Choroid plexus epithelial cell (primary cell): ENCODE measurements at regions not wholly inside any gene's neighbourhood (a gene's known extent, or its start where the extent isn't known, plus 50 kb on each side); places are given as distances from the start of the nearest gene placed in this dataset.

Experiments used
- DNase-seq: peaks from one replicate; pipeline ENCODE4 v3.0.0-alpha.2; 2010; ENCODE audit warnings: low read depth
- H3K4me3 ChIP-seq: 2 replicates; pipeline ENCODE4 v1.5.1; 2011; ENCODE audit warnings: low read depth, mild to moderate bottlenecking, control low read depth, low read length, moderate library complexity
- TF ChIP-seq, protein P1 (sequence below): conservative IDR thresholded peaks from 2 replicates; pipeline ENCODE4 v1.5.1; 2011; ENCODE audit warnings: low read depth, mild to moderate bottlenecking, control low read depth, inconsistent platforms, low read length, moderate library complexity

DNA sequence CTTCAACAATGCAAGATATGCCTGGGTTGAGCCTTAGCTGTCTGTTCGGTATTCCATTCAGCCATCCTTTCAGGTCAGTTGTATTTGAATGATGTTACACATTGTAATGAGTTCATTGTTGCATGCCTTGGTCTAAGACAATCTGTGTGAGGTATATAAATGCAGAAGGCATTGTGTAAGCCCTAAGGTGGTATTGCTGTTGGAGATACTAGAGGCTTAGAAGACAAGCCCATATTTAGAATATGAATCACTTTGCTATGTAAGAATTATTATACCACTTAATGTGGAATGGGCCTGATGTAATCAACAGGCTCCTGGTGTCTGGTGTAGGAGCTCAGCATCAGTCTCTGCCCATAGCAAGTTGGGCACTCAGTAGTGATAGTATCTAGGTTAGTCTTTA lies 473.4 kb upstream of the GNPDA2 start:
- no peak overlapping the region for H3K4me3 ChIP-seq
- DNase-seq = no peak
- TF ChIP-seq, protein P1, sequence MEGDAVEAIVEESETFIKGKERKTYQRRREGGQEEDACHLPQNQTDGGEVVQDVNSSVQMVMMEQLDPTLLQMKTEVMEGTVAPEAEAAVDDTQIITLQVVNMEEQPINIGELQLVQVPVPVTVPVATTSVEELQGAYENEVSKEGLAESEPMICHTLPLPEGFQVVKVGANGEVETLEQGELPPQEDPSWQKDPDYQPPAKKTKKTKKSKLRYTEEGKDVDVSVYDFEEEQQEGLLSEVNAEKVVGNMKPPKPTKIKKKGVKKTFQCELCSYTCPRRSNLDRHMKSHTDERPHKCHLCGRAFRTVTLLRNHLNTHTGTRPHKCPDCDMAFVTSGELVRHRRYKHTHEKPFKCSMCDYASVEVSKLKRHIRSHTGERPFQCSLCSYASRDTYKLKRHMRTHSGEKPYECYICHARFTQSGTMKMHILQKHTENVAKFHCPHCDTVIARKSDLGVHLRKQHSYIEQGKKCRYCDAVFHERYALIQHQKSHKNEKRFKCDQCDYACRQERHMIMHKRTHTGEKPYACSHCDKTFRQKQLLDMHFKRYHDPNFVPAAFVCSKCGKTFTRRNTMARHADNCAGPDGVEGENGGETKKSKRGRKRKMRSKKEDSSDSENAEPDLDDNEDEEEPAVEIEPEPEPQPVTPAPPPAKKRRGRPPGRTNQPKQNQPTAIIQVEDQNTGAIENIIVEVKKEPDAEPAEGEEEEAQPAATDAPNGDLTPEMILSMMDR = no peak

DNA sequence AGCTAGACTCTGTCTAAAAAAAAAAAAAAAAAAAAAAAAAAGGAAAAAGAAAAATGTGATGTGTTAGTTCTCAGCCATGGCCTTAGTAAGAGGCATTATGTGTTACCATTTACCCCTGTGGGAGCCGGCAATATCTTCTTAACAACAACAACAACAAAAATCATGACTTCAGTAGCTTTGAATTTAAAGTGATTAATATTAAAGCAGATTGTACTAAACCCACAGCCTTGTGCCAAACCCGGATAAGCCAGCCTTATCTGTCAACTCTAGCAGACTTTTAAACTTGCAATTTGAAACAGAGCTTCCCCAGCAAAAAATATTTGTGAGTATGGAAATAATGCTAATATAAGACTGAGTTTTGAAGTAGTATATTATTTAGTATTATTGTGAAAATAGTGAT lies 462.1 kb upstream of the GNPDA2 start:
- DNase-seq = no peak
- TF ChIP-seq, protein P1 = no peak
- H3K4me3 ChIP-seq = no peak overlapping the region

DNA sequence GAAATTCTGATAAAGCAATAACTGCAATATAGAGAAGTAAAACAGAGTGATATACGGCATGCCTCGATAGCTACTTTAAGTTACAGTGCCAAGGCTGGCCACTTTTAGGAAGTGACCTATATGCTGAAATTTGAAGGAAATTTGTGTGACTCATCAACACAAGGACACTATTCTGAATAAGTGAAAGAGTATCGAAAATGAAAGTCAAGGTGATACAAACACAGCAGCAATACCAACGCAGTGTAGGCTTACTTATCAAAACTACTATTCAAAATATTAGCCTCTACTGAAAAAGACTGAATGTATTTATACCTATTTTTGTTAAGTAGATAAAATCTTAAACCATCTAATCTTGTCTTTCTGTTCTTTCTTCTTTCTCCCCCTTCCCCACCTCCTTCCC lies 459.9 kb upstream of the GNPDA2 start:
- no peak for DNase-seq
- no peak overlapping the region for H3K4me3 ChIP-seq
- TF ChIP-seq, protein P1 = no peak

DNA sequence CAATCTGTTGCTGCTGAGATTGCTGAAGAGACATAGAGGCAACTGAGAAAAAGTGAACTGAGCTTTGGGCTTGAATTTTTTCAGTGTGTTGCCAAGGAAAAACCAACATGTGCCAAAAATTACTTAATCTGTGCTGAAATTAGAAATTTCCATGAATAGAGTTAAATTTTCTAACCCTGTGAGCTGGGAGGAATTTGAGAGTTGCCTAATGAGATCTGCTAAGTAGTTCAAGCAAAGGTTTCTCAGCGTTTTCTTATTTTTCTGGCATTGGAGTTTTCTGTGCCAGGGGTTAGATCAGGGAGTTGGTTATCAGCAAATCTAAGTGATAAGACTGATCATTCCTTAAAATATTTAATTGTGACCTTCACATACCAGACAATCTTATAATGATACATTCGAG lies 457.5 kb upstream of the GNPDA2 start:
- no peak overlapping the region for H3K4me3 ChIP-seq
- peak; percentile 4 for DNase-seq
- TF ChIP-seq, protein P1 = no peak

DNA sequence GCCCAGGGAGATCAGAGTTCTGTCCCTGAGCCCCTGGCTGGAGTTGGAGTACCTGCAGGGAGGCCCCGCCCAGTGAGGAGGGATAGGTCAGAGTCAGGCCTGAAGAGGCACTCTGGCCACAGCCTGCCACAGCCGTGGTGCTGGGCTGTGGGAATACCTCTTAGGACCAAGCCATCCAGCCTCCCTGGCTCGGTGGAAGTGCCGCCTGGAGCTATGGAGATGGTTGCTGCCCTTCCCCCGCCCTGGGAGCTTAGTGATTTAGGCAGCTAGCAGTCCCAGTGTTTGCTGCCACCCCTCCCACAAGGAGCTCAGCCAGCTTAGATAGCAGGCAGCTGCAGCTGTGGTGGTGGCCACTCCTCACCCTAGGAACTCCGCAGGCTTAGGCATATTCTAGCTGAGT lies 446.3 kb upstream of the GNPDA2 start:
- TF ChIP-seq, protein P1 = no peak
- no peak for DNase-seq
- H3K4me3 ChIP-seq = no peak overlapping the region

DNA sequence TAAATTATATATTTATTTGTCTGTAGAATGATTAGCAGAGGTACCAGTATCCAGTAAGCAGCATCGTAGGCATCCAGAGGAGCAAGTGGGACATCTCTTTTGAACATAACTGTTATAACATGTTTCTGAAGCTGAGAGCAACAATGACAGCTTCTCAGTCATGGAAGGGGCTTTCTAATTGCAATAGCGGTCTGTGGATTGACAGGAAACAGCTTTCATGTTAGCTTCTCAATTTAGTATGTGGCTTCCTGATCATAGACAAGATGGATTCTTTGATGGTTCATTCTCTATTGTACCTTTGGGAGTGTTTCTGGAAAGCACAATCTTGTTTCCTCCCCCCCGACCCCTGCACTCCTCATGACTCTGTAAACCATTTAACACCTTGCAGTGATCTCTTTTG lies 434.6 kb upstream of the GNPDA2 start:
- H3K4me3 ChIP-seq = no peak overlapping the region

DNA sequence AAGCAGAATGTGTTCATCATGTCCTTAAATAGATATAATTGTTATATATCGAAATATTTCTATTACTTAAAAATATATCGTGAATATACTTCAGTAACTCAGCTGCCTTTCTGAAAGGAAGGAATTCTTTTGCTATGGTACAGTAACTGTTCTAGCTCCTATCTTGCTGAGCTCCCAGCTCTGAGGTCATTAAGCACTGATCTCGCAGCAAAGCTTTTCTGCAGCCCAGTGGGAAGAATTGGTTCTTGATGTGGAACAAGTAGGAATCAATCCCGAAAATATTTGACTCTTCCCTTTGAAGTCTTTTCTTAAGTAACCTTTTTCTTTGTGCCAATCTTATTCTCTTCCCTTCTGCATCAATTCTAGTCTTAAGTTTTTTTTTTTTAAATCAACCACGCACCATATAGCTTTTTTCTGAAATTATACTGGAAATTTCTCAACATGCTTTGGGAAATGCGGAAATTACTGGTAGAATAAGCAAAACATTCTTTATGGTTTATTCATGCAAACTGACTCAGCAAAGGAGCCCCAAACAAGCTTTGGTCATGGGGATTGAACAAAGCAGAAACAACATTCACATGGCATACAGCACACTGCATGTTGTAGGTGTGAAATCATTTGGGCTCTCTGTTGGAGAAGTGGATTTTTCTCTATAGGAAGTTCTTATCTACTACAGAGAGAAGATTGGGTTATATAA lies 428.9 kb upstream of the GNPDA2 start:
- DNase-seq = peak; percentile 88
- no peak overlapping the region for H3K4me3 ChIP-seq
- TF ChIP-seq, protein P1 = no peak

More for the DNA sequence above, 434.6 kb upstream of the GNPDA2 start:
- no peak for DNase-seq
- TF ChIP-seq, protein P1 = no peak
